GM13976 (cell line): ENCODE measurements at regions not wholly inside any gene's neighbourhood (a gene's known extent, or its start where the extent isn't known, plus 50 kb on each side); places are given as distances from the start of the nearest gene placed in this dataset.

Experiments
- DNase-seq: peaks from one replicate; pipeline ENCODE4 v3.0.0; 2012; ENCODE audit warnings: low spot score
- in situ Hi-C: fragments of 300-500 bp; cut with MboI; formaldehyde crosslinking; loops from one replicate; pipeline ENCODE4 v1.12.0; 2022; ENCODE audit warnings: low sequenced_read_pairs, mixed read lengths, inconsistent platforms; ENCODE audit not compliant: unreplicated experiment
- TF ChIP-seq, protein P1 (sequence below): IDR thresholded peaks from 2 replicates; pipeline ENCODE4 v1.5.1; 2012; ENCODE audit warnings: borderline replicate concordance, mild to moderate bottlenecking; ENCODE audit not compliant: insufficient read depth; ENCODE audit errors: extremely low read depth, missing control alignments, control extremely low read depth

DNA sequence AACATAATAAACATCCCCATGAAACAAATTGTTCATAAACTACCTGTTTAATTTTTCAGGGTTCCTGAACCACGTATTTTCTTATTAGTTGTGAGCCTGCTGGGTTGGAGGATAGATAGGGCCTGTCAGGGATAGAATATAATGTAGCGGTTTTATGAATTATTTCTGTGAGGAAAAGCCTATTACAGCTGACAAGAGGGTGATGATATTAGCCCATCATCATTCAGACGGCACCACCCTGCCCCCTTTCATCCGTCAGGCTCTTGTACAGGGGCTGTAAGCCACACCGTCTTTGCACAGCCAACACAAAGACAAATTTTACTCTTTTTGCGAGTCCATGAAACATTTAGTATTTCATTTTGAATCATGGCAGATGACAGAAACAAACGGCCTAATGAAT is 335.3 kb upstream of the TMCO5A start:
- TF ChIP-seq, protein P1, sequence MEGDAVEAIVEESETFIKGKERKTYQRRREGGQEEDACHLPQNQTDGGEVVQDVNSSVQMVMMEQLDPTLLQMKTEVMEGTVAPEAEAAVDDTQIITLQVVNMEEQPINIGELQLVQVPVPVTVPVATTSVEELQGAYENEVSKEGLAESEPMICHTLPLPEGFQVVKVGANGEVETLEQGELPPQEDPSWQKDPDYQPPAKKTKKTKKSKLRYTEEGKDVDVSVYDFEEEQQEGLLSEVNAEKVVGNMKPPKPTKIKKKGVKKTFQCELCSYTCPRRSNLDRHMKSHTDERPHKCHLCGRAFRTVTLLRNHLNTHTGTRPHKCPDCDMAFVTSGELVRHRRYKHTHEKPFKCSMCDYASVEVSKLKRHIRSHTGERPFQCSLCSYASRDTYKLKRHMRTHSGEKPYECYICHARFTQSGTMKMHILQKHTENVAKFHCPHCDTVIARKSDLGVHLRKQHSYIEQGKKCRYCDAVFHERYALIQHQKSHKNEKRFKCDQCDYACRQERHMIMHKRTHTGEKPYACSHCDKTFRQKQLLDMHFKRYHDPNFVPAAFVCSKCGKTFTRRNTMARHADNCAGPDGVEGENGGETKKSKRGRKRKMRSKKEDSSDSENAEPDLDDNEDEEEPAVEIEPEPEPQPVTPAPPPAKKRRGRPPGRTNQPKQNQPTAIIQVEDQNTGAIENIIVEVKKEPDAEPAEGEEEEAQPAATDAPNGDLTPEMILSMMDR, result no peak
- DNase-seq, result no peak
- in situ Hi-C loops, result no loop called here

DNA sequence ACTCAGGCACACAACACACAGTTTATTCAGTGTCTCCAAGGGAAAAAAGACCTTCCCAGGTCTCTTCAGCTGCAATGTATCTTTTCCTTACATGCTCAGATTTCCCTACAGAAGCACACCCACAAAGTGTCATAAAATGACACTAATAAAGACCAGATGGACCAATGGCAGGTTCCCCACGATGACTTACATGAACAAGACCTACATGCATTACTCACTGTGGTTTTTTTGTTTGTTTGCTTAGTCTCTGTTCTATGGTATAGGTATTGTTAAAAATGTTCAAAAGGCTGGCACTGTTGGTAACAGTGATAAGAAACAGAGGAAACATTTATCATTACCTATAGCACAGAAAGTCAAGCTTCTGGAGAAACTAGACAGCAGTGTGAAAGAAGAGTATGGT is 318.2 kb upstream of the TMCO5A start:
- TF ChIP-seq, protein P1, result no peak
- in situ Hi-C loops, result no loop called here
- no peak for DNase-seq

DNA sequence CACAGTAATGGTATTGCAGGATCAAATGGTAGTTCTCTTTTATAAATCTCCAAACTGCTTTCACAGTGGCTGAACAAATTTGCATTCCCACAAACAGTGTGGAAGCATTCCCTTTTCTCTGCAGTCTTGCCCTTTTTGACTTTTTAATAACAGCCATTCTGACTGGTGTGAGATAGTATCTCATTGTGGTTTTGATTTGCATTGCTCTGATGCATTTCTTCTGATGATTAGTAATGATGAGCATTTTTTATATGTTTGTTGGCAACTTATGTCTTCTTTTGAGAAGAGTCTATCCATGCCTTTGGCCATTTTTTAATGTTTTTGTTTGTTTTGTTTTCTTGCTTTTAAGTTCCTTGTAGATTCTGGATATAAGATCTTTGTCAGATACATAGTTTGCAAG is 316.1 kb upstream of the TMCO5A start:
- TF ChIP-seq, protein P1, result no peak
- DNase-seq, result no peak
- in situ Hi-C loops, result no loop called here

DNA sequence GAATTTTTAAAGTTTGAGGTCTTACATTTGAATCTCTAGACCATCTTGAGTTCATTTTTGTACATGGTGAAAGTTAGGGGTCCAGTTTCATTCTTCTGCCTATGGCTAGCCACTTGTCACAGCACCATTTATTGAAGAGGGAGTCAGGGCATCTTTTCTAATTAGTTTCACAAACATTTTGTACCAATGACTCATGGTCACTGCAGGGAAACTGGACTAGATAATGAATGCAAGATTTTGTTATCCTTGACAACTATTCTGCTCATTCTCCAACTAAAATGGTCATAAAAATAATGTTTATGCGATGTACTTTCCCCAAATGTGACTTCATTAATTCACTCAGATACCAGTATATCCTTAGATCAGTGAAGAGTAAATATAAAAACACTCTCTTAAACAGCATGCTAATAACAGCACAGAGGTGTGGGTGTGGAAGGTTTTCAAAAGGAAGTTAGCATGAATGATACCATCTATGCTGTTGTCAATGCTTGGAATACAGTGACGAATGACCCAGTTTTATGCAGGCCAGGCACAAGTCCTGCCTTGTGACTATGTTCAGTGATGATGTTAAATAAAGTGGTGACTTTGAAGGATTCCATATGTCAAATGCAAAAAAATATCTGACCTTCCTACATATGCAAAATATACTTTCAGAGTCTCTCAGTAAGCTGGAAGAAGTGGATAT is 314.9 kb upstream of the TMCO5A start:
- TF ChIP-seq, protein P1, result no peak
- in situ Hi-C loops, result no loop called here
- DNase-seq, result no peak

DNA sequence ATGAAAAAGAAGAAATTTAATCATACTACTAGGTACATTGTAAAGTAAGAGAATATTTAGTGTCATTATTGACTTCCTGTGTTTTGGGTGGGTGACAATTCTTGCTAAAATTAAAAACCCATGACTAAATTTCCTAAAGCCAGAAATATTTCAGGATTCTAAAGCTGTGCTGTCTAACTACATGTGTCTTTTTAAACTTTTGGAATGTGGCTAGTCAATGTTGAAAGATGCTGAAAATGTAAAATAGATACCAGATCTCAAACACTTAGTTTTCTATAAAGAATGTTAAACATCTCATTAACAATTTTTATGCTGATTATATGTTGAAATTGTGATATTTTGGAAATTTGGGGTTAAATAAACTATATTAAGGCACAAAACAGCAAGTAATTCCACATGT is 308.9 kb upstream of the TMCO5A start:
- TF ChIP-seq, protein P1, result no peak
- DNase-seq, result no peak
- in situ Hi-C loops, result no loop called here

DNA sequence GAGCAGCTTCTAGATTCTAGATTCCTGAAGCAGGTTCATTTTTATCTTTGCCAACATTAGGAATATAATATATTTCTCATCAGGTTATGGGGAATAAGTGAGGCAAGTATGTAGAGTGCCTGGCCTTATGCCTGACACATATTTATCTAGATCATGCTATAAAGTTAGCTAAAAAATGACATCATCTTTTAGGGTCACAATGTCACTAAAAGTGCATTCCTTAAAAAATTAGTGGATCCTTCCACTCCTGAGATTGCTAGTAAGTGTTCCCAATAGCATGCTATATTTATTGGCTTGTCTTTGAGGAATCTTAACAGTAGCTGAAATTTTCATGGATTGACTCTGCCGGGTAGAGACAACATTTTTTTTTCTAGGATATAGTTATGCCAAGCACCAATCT is 305.9 kb upstream of the TMCO5A start:
- in situ Hi-C loops, result no loop called here
- TF ChIP-seq, protein P1, result no peak
- no peak for DNase-seq
